ENCODE measurements at regions not wholly inside any gene's neighbourhood (a gene's known extent, or its start where the extent isn't known, plus 50 kb on each side); places are given as distances from the start of the nearest gene placed in this dataset.

GRCh38 chr3:69686056-69686455, 53.2 kb upstream of the MITF start:
- TF ChIP-seq CTCF (IDR thresholded peaks at IDR 0.05): no peak
- TF ChIP-seq POLR2AphosphoS5 (IDR thresholded peaks at IDR 0.05): no peak

Data from breast epithelium (tissue), 3 donors.